HL-60 (cell line): ENCODE measurements at regions not wholly inside any gene's neighbourhood (a gene's known extent, or its start where the extent isn't known, plus 50 kb on each side); places are given as distances from the start of the nearest gene placed in this dataset.

Source experiments
- GABPA ChIP-seq: IDR thresholded peaks from 2 replicates; pipeline ENCODE4 v1.6.1; 2012; ENCODE audit warnings: low read depth
- TF ChIP-seq, protein P1 (sequence below): IDR thresholded peaks from one replicate; pipeline ENCODE4 v1.5.1; 2011; ENCODE audit warnings: low read length, control low read depth, inconsistent platforms; ENCODE audit not compliant: insufficient read depth
- TF ChIP-seq, protein P2 (sequence below): IDR thresholded peaks from 2 replicates; pipeline ENCODE4 v1.6.1; 2012; ENCODE audit warnings: low read depth; ENCODE audit not compliant: insufficient replicate concordance

DNA sequence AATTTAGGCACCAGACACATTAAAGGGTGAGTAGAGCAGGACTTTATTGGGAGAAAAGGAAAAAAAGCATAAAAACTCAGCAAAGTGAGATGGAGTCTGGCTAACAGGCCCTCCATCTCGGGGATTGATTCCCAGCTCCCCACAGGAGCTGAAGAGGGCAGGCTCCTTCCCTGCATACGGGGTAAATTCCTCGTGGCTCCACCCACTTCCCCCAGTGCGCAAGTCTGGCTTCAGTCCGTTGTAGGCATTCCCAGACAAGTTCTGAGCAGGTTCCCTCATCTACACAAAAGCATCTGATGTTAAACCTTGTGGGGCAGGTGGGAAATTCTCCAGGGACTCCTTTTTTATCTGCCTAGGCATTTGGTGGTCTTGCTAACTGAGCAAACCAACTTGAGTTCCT lies 722.6 kb downstream of the ZNF385D start:
- TF ChIP-seq, protein P1, sequence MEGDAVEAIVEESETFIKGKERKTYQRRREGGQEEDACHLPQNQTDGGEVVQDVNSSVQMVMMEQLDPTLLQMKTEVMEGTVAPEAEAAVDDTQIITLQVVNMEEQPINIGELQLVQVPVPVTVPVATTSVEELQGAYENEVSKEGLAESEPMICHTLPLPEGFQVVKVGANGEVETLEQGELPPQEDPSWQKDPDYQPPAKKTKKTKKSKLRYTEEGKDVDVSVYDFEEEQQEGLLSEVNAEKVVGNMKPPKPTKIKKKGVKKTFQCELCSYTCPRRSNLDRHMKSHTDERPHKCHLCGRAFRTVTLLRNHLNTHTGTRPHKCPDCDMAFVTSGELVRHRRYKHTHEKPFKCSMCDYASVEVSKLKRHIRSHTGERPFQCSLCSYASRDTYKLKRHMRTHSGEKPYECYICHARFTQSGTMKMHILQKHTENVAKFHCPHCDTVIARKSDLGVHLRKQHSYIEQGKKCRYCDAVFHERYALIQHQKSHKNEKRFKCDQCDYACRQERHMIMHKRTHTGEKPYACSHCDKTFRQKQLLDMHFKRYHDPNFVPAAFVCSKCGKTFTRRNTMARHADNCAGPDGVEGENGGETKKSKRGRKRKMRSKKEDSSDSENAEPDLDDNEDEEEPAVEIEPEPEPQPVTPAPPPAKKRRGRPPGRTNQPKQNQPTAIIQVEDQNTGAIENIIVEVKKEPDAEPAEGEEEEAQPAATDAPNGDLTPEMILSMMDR: no peak
- TF ChIP-seq, protein P2, sequence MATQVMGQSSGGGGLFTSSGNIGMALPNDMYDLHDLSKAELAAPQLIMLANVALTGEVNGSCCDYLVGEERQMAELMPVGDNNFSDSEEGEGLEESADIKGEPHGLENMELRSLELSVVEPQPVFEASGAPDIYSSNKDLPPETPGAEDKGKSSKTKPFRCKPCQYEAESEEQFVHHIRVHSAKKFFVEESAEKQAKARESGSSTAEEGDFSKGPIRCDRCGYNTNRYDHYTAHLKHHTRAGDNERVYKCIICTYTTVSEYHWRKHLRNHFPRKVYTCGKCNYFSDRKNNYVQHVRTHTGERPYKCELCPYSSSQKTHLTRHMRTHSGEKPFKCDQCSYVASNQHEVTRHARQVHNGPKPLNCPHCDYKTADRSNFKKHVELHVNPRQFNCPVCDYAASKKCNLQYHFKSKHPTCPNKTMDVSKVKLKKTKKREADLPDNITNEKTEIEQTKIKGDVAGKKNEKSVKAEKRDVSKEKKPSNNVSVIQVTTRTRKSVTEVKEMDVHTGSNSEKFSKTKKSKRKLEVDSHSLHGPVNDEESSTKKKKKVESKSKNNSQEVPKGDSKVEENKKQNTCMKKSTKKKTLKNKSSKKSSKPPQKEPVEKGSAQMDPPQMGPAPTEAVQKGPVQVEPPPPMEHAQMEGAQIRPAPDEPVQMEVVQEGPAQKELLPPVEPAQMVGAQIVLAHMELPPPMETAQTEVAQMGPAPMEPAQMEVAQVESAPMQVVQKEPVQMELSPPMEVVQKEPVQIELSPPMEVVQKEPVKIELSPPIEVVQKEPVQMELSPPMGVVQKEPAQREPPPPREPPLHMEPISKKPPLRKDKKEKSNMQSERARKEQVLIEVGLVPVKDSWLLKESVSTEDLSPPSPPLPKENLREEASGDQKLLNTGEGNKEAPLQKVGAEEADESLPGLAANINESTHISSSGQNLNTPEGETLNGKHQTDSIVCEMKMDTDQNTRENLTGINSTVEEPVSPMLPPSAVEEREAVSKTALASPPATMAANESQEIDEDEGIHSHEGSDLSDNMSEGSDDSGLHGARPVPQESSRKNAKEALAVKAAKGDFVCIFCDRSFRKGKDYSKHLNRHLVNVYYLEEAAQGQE: no peak
- no peak for TF ChIP-seq GABPA
